ENCODE measurements at regions not wholly inside any gene's neighbourhood (a gene's known extent, or its start where the extent isn't known, plus 50 kb on each side); places are given as distances from the start of the nearest gene placed in this dataset.
"Not testable (repeated sequence)": the region's sequence is repeated elsewhere in the genome, so short reads cannot be mapped to it uniquely, and the experiment has no call there.

GRCh38 chr2:191507252-191507853 lies 170.6 kb upstream of the NABP1 start:
- TF ChIP-seq, protein P1, sequence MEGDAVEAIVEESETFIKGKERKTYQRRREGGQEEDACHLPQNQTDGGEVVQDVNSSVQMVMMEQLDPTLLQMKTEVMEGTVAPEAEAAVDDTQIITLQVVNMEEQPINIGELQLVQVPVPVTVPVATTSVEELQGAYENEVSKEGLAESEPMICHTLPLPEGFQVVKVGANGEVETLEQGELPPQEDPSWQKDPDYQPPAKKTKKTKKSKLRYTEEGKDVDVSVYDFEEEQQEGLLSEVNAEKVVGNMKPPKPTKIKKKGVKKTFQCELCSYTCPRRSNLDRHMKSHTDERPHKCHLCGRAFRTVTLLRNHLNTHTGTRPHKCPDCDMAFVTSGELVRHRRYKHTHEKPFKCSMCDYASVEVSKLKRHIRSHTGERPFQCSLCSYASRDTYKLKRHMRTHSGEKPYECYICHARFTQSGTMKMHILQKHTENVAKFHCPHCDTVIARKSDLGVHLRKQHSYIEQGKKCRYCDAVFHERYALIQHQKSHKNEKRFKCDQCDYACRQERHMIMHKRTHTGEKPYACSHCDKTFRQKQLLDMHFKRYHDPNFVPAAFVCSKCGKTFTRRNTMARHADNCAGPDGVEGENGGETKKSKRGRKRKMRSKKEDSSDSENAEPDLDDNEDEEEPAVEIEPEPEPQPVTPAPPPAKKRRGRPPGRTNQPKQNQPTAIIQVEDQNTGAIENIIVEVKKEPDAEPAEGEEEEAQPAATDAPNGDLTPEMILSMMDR (IDR thresholded peaks at IDR 0.05; ENCODE audit: low read length), result not testable (repeated sequence)
- not testable (repeated sequence) for TF ChIP-seq EZH2 (IDR thresholded peaks at IDR 0.05; ENCODE audit: borderline replicate concordance, low read length)
